H1 (cell line): ENCODE measurements at regions not wholly inside any gene's neighbourhood (a gene's known extent, or its start where the extent isn't known, plus 50 kb on each side); places are given as distances from the start of the nearest gene placed in this dataset.

Experiments
- CTCF ChIA-PET: fragments of 300-600 bp; sonication (Branson Sonifier 250); formaldehyde crosslinking; loops from one replicate; lab custom pipeline; 2021; ENCODE audit not compliant: partially characterized antibody; lab: Charles Lee
- POLR2A ChIA-PET: fragments of 300-600 bp; sonication (Branson Sonifier 250); formaldehyde crosslinking; loops from one replicate; lab custom pipeline; 2021; ENCODE audit warnings: inconsistent platforms; ENCODE audit not compliant: partially characterized antibody; lab: Charles Lee
- DNase-seq, 2 experiments: peaks; one replicate each; pipeline versions ENCODE4 v3.0.0 to v3.0.0-alpha.2; 2010 to 2022; ENCODE audit warnings: low spot score in 2 of 2, low read depth in 1 of 2, mixed read lengths in 1 of 2
- FAIRE-seq: peaks from 2 replicates; lab custom pipeline; 2011; peaks lifted over from hg19 to GRCh38; lab: Jason Lieb, UNC
- H2AFZ ChIP-seq: 2 replicates; pipeline ENCODE4 v1.8.1; 2012; ENCODE audit warnings: low read length, inconsistent platforms
- H2AK5ac ChIP-seq: 2 replicates; pipeline ENCODE4 v1.6.1; 2013; ENCODE audit warnings: low read depth, low read length
- H2BK120ac ChIP-seq: replicated peaks from 2 replicates; pipeline ENCODE3; 2013; ENCODE audit warnings: low read depth, low read length, inconsistent platforms
- H2BK12ac ChIP-seq: 2 replicates; pipeline ENCODE4 v1.6.1; 2013; ENCODE audit warnings: low read depth, low read length
- H2BK15ac ChIP-seq: 2 replicates; pipeline ENCODE4 v1.6.1; 2013; ENCODE audit warnings: low read length
- H2BK20ac ChIP-seq: 2 replicates; pipeline ENCODE4 v1.6.1; 2013; ENCODE audit warnings: low read length
- H2BK5ac ChIP-seq: 2 replicates; pipeline ENCODE4 v1.6.1; 2013; ENCODE audit warnings: low read depth, low read length
- H3K14ac ChIP-seq: 2 replicates; pipeline ENCODE4 v1.6.1; 2013; ENCODE audit warnings: inconsistent platforms; ENCODE audit not compliant: insufficient read length
- H3K18ac ChIP-seq: 2 replicates; pipeline ENCODE4 v1.6.1; 2013; ENCODE audit warnings: low read length; ENCODE audit errors: extremely low read depth
- H3K23ac ChIP-seq: 2 replicates; pipeline ENCODE4 v1.6.1; 2013; ENCODE audit warnings: inconsistent platforms; ENCODE audit not compliant: insufficient read length
- H3K23me2 ChIP-seq: 2 replicates; pipeline ENCODE4 v1.6.1; 2013; ENCODE audit warnings: low read depth, low read length
- H3K27ac ChIP-seq: 2 replicates; pipeline ENCODE4 v1.6.1; 2011; ENCODE audit warnings: low read depth, low read length, inconsistent platforms
- H3K27me3 ChIP-seq, 4 experiments: replicated peaks in 1 of 4; 1 replicate in 1 of 4; 2 replicates in 3 of 4; pipeline versions ENCODE4 v1.6.1 to v1.8.1; 2011 to 2013; ENCODE audit warnings: low read length in 3 of 4, mild to moderate bottlenecking in 3 of 4, inconsistent platforms in 2 of 4, mixed read lengths in 2 of 4, moderate library complexity in 1 of 4; ENCODE audit not compliant: control insufficient read depth in 3 of 4, insufficient read depth in 3 of 4; ENCODE audit errors: extremely low read depth in 1 of 4
- H3K36me3 ChIP-seq, 4 experiments: 2 replicates each; pipeline versions ENCODE4 v1.6.1 to v1.8.1; 2011 to 2013; ENCODE audit warnings: mild to moderate bottlenecking in 4 of 4, low read length in 3 of 4, moderate library complexity in 2 of 4, control low read depth in 1 of 4, inconsistent platforms in 1 of 4; ENCODE audit not compliant: insufficient read depth in 4 of 4, control insufficient read depth in 2 of 4
- H3K4ac ChIP-seq: replicated peaks from 2 replicates; pipeline ENCODE3; 2013; ENCODE audit warnings: low read length, low read depth, mixed read lengths, inconsistent platforms; ENCODE audit not compliant: insufficient read length
- H3K4me1 ChIP-seq, 4 experiments: replicated peaks in 1 of 4; 1 replicate in 1 of 4; 2 replicates in 3 of 4; pipeline versions ENCODE4 v1.6.1 to v1.8.1; 2011 to 2013; ENCODE audit warnings: low read length in 3 of 4, inconsistent platforms in 2 of 4, mixed read lengths in 1 of 4; ENCODE audit not compliant: insufficient read depth in 4 of 4, control insufficient read depth in 3 of 4
- H3K4me2 ChIP-seq, 2 experiments: 2 replicates each; pipeline versions ENCODE4 v1.6.1 to v1.8.1; 2011 to 2013; ENCODE audit warnings: low read depth in 2 of 2, low read length in 2 of 2, control low read depth in 1 of 2, inconsistent platforms in 1 of 2, mild to moderate bottlenecking in 1 of 2; ENCODE audit not compliant: insufficient read depth in 1 of 2
- H3K4me3 ChIP-seq, 4 experiments: fragments of 200-600, 300-600 bp in 1 of 4; sonication (generic), shearing (Covaris generic), sonication (Bioruptor Twin) in 1 of 4; 2 replicates each; pipeline versions ENCODE4 v1.5.1 to v1.8.1; 2011 to 2016; ENCODE audit warnings: low read length in 4 of 4, low read depth in 3 of 4, control low read depth in 2 of 4, inconsistent platforms in 2 of 4, mild to moderate bottlenecking in 2 of 4, mixed read lengths in 1 of 4, moderate library complexity in 1 of 4; ENCODE audit not compliant: insufficient read depth in 2 of 4; ENCODE audit errors: extremely low read depth in 1 of 4
- H3K56ac ChIP-seq: replicated peaks from 2 replicates; pipeline ENCODE3; 2013; ENCODE audit warnings: low read depth, mild to moderate bottlenecking, mixed read lengths, low read length, inconsistent platforms; ENCODE audit not compliant: insufficient read length
- H3K79me1 ChIP-seq: 2 replicates; pipeline ENCODE4 v1.6.1; 2013; ENCODE audit warnings: low read depth, low read length, control low read depth
- H3K79me2 ChIP-seq, 2 experiments: 2 replicates each; pipeline versions ENCODE4 v1.6.1 to v1.8.1; 2012 to 2013; ENCODE audit warnings: low read length in 2 of 2, mild to moderate bottlenecking in 2 of 2, inconsistent platforms in 1 of 2; ENCODE audit not compliant: insufficient read depth in 2 of 2, control insufficient read depth in 1 of 2
- H3K9ac ChIP-seq, 4 experiments: replicated peaks in 1 of 4; 1 replicate in 1 of 4; 2 replicates in 3 of 4; pipeline versions ENCODE4 v1.6.1 to v1.8.1; 2011 to 2013; ENCODE audit warnings: low read depth in 3 of 4, low read length in 3 of 4, control low read depth in 2 of 4, mild to moderate bottlenecking in 2 of 4, moderate library complexity in 2 of 4, inconsistent platforms in 1 of 4; ENCODE audit errors: extremely low read depth in 1 of 4
- H3K9me3 ChIP-seq, 2 experiments: 2 replicates each; pipeline versions ENCODE4 v1.6.1 to v1.8.1; 2012 to 2013; ENCODE audit warnings: mild to moderate bottlenecking in 2 of 2, moderate library complexity in 2 of 2, control low read depth in 1 of 2, inconsistent platforms in 1 of 2, low read depth in 1 of 2, low read length in 1 of 2, mixed read lengths in 1 of 2; ENCODE audit not compliant: insufficient read depth in 2 of 2
- H4K20me1 ChIP-seq, 2 experiments: replicated peaks in 1 of 2; 2 replicates each; pipeline versions ENCODE3 to v1.8.1; 2011 to 2013; ENCODE audit warnings: inconsistent platforms in 2 of 2, low read length in 2 of 2, mild to moderate bottlenecking in 1 of 2; ENCODE audit not compliant: insufficient read depth in 2 of 2, control insufficient read depth in 1 of 2
- H4K5ac ChIP-seq: 2 replicates; pipeline ENCODE4 v1.6.1; 2013; ENCODE audit warnings: low read length, low read depth, mixed read lengths, inconsistent platforms; ENCODE audit not compliant: insufficient read length
- H4K8ac ChIP-seq: 2 replicates; pipeline ENCODE4 v1.8.0; 2013; ENCODE audit warnings: mild to moderate bottlenecking, moderate library complexity, low read length, inconsistent platforms; ENCODE audit not compliant: insufficient read depth; ENCODE audit errors: extremely low read depth
- H4K91ac ChIP-seq: replicated peaks from 2 replicates; pipeline ENCODE3; 2013; ENCODE audit warnings: low read length, mixed read lengths, inconsistent platforms; ENCODE audit not compliant: insufficient read length
- JUND ChIP-seq: IDR thresholded peaks from 2 replicates; pipeline ENCODE4 v1.6.1; 2011; ENCODE audit warnings: mild to moderate bottlenecking, improper control_type of control experiment, low read length
- NRF1 ChIP-seq: IDR thresholded peaks from 2 replicates; pipeline ENCODE4 v1.6.1; 2011; ENCODE audit warnings: mild to moderate bottlenecking, low read depth, low read length, improper control_type of control experiment
- RAD21 ChIP-seq, 2 experiments: IDR thresholded peaks in 1 of 2; conservative IDR thresholded peaks in 1 of 2; 2 replicates each; pipeline ENCODE4 v1.6.1; 2011; ENCODE audit warnings: low read depth in 2 of 2, low read length in 2 of 2, improper control_type of control experiment in 1 of 2, inconsistent platforms in 1 of 2, mild to moderate bottlenecking in 1 of 2, moderate library complexity in 1 of 2
- RNF2 ChIP-seq: fragments of 200-900, 300-1000 bp; sonication (generic); IDR thresholded peaks from 2 replicates; pipeline ENCODE4 v1.7.1; 2016; ENCODE audit warnings: borderline replicate concordance, low read depth, mild to moderate bottlenecking, antibody characterized with exemption, low read length; ENCODE audit not compliant: poor library complexity, severe bottlenecking; ENCODE audit errors: missing control alignments
- SIN3A ChIP-seq, 2 experiments: IDR thresholded peaks in 1 of 2; conservative IDR thresholded peaks in 1 of 2; 2 replicates each; pipeline ENCODE4 v1.6.1; 2011 to 2012; ENCODE audit warnings: low read length in 2 of 2, improper control_type of control experiment in 1 of 2, low read depth in 1 of 2, mild to moderate bottlenecking in 1 of 2
- TBP ChIP-seq: IDR thresholded peaks from 2 replicates; pipeline ENCODE4 v1.6.1; 2011; ENCODE audit warnings: low read depth, low read length, improper control_type of control experiment
- WGBS, 2 experiments: shearing (Covaris generic) in 1 of 2; methylation state at CpG; one replicate each; pipeline versions ENCODE4 v1.1.6 to v1.1.7; 2013 to 2015; ENCODE audit warnings: low lambda C conversion rate in 2 of 2, mixed read lengths in 2 of 2, inconsistent platforms in 1 of 2, low coverage in 1 of 2, missing lambda C conversion rate in 1 of 2; ENCODE audit not compliant: insufficient replicate concordance in 2 of 2, insufficient coverage in 1 of 2, insufficient read length in 1 of 2; ENCODE audit errors: extremely low coverage in 1 of 2, missing lambda C conversion rate in 1 of 2; 5-methylcytosine and 5-hydroxymethylcytosine counted together
- TF ChIP-seq, protein P1 (sequence below): IDR thresholded peaks from 2 replicates; pipeline ENCODE4 v1.6.1; 2011; ENCODE audit warnings: low read depth, mild to moderate bottlenecking, low read length; ENCODE audit not compliant: insufficient read depth
- TF ChIP-seq, protein P2 (sequence below): IDR thresholded peaks from 2 replicates; pipeline ENCODE4 v1.6.1; 2012; ENCODE audit warnings: low read length, inconsistent platforms
- TF ChIP-seq, protein P3 (sequence below): IDR thresholded peaks from 2 replicates; pipeline ENCODE4 v1.6.1; 2011; ENCODE audit warnings: low read length, improper control_type of control experiment

DNA sequence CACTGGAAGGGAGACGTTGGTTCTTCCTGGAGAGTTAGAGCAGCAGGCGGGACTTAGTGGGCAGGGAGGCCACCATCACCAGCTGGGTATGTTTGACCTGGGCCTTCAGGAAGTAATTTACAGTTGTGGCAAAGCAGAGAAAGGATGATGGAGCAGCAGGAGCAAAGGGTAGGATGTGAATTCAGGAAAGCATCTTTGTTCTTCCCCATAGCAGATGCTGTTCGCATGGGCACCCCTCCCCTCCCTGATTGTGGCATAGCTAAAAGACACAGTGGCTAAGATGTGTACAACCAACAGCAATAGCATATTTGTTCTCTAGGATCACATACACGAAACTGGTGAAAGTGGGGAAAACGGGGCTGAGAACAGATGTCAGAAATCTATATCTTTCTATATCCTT lies 56.3 kb upstream of the ITPRID1 start:
- 67% methylated on average over 5 of the region's 5 CpGs; no CpG with 5 or more reads in 1 of the 2 experiments for WGBS, 2 experiments
- Histone ChIP-seq H2AK5ac (no peak overlapping the region), H3K9me3 (0 out of 4 replicates have a peak, but pooled peaks cover 0 to 6% of the 10 kb centered on the region in 2 experiments), H3K27ac (no peak overlapping the region), H3K23me2 (no peaks in the 10 kb centered on the region), H3K14ac (no peak overlapping the region), H4K91ac (no peak overlapping the region), H2AFZ (no peak overlapping the region), H3K4me2 (peak overlapping the region in 1 of 2 experiments; percentile 5; a peak in 1 of 4 replicates), H3K4me1 (peaks cover 0 to 4% (median 3%) of the 10 kb centered on the region in 4 experiments; a peak in 2 of 7 replicates), H2BK12ac (no peak overlapping the region), H3K79me1 (no peaks in the 10 kb centered on the region), H2BK5ac (no peak overlapping the region), H3K56ac (no peak overlapping the region), H2BK15ac (no peak overlapping the region), H3K23ac (no peak overlapping the region), H3K4me3 (no peak overlapping the region), H3K18ac (no peak overlapping the region), H3K4ac (no peak overlapping the region), H3K36me3 (no peaks in the 10 kb centered on the region), H3K27me3 (peaks cover 11 to 44% (median 27%) of the 10 kb centered on the region in 4 experiments), H3K79me2 (no peaks in the 10 kb centered on the region), H4K8ac (no peak overlapping the region), H4K20me1 (peaks cover 2 to 4% of the 10 kb centered on the region in 2 experiments), H2BK20ac (no peak overlapping the region), H3K9ac (no peak overlapping the region), H4K5ac (no peak overlapping the region), H2BK120ac (no peak overlapping the region)
- ChIA-PET CTCF (interaction anchor here (1.1 to 5.4 kb wide), 6 partner anchors 8 to 271 kb away, joined by 3 to 31 read pairs (median 4); no protein-coding TSS in a partner anchor), POLR2A (interaction anchor here (1.3 kb wide), 1 partner anchor 9 kb away, joined by 4 read pairs; no protein-coding TSS in a partner anchor)
- DNase-seq: no peak
- no peak for FAIRE-seq
- TF ChIP-seq, protein P1, sequence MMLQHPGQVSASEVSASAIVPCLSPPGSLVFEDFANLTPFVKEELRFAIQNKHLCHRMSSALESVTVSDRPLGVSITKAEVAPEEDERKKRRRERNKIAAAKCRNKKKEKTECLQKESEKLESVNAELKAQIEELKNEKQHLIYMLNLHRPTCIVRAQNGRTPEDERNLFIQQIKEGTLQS: no peak
- TF ChIP-seq JUND: no peak
- no peak for TF ChIP-seq TBP
- TF ChIP-seq NRF1: no peak
- TF ChIP-seq, protein P2, sequence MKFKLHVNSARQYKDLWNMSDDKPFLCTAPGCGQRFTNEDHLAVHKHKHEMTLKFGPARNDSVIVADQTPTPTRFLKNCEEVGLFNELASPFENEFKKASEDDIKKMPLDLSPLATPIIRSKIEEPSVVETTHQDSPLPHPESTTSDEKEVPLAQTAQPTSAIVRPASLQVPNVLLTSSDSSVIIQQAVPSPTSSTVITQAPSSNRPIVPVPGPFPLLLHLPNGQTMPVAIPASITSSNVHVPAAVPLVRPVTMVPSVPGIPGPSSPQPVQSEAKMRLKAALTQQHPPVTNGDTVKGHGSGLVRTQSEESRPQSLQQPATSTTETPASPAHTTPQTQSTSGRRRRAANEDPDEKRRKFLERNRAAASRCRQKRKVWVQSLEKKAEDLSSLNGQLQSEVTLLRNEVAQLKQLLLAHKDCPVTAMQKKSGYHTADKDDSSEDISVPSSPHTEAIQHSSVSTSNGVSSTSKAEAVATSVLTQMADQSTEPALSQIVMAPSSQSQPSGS: no peak
- TF ChIP-seq RAD21 (IDR thresholded peaks at IDR 0.05 in 1 of 2, conservative IDR thresholded peaks at IDR 0.05 in 1 of 2; ENCODE audit: low read depth in 2 of 2, low read length in 2 of 2): no peak
- no peak for TF ChIP-seq RNF2
- TF ChIP-seq, protein P3, sequence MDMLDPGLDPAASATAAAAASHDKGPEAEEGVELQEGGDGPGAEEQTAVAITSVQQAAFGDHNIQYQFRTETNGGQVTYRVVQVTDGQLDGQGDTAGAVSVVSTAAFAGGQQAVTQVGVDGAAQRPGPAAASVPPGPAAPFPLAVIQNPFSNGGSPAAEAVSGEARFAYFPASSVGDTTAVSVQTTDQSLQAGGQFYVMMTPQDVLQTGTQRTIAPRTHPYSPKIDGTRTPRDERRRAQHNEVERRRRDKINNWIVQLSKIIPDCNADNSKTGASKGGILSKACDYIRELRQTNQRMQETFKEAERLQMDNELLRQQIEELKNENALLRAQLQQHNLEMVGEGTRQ: no peak
- TF ChIP-seq SIN3A (conservative IDR thresholded peaks at IDR 0.05 in 1 of 2, IDR thresholded peaks at IDR 0.05 in 1 of 2; ENCODE audit: low read depth in 1 of 2, low read length in 2 of 2): no peak
